Sigmoid colon (tissue), 4 donors: ENCODE measurements at regions not wholly inside any gene's neighbourhood (a gene's known extent, or its start where the extent isn't known, plus 50 kb on each side); places are given as distances from the start of the nearest gene placed in this dataset.

ENCODE experiments used
- EP300 ChIP-seq, 4 donors: sonication (generic); formaldehyde crosslinking; IDR thresholded peaks; one replicate each; pipeline ENCODE4 v1.6.1; 2017; ENCODE audit warnings: antibody characterized with exemption in 4 of 4
- TF ChIP-seq, protein P1 (sequence below), 4 experiments: fragments of 450-650 bp in 3 of 4; fragments of 200-600 bp in 1 of 4; IDR thresholded peaks; one replicate each; pipeline ENCODE4 v1.5.1; 2016 to 2019; ENCODE audit warnings: antibody characterized with exemption in 4 of 4, mild to moderate bottlenecking in 3 of 4, moderate library complexity in 2 of 4

DNA sequence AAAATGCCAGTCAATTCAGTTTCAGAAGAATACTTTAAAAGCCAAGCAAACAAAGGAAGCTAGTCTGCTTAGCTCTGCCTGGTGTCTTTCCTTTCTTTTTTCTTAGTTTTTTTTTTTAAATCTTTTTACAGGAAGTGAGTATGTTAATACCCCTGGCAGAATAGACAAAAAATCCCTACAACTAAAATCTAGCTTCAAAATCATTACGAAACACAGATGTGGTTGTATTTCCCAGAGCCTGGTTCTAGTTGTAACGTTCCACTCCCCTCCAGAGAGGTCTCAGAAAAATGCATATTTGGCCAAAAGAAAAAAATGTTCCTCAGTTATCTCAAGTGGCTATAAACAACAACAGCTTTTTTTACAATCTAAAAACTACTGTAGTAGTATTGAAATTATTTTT is 202.1 kb upstream of the RND3 start:
- TF ChIP-seq, protein P1, sequence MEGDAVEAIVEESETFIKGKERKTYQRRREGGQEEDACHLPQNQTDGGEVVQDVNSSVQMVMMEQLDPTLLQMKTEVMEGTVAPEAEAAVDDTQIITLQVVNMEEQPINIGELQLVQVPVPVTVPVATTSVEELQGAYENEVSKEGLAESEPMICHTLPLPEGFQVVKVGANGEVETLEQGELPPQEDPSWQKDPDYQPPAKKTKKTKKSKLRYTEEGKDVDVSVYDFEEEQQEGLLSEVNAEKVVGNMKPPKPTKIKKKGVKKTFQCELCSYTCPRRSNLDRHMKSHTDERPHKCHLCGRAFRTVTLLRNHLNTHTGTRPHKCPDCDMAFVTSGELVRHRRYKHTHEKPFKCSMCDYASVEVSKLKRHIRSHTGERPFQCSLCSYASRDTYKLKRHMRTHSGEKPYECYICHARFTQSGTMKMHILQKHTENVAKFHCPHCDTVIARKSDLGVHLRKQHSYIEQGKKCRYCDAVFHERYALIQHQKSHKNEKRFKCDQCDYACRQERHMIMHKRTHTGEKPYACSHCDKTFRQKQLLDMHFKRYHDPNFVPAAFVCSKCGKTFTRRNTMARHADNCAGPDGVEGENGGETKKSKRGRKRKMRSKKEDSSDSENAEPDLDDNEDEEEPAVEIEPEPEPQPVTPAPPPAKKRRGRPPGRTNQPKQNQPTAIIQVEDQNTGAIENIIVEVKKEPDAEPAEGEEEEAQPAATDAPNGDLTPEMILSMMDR (IDR thresholded peaks at IDR 0.05), result no peak
- TF ChIP-seq EP300 (IDR thresholded peaks at IDR 0.05), result no peak
